Esophagus squamous epithelium (tissue), 4 donors: ENCODE measurements at regions not wholly inside any gene's neighbourhood (a gene's known extent, or its start where the extent isn't known, plus 50 kb on each side); places are given as distances from the start of the nearest gene placed in this dataset.

Experiments
- CTCF ChIP-seq, 6 experiments: fragments of 450-650 bp in 4 of 6; fragments of 200-600 bp in 2 of 6; sonication (generic) in 2 of 6; IDR thresholded peaks; one replicate each; pipeline ENCODE4 v1.5.1; 2016 to 2019; ENCODE audit warnings: antibody characterized with exemption in 6 of 6, mild to moderate bottlenecking in 4 of 6, moderate library complexity in 4 of 6
- POLR2A ChIP-seq, 4 donors: fragments of 450-650 bp; IDR thresholded peaks; one replicate each; pipeline ENCODE4 v1.6.1; 2017; ENCODE audit warnings: antibody characterized with exemption in 4 of 4, mild to moderate bottlenecking in 4 of 4, moderate library complexity in 3 of 4

- TF ChIP-seq POLR2A (IDR thresholded peaks at IDR 0.05) (no peak), CTCF (IDR thresholded peaks at IDR 0.05) (no peak)
These were observed 137.8 kb upstream of the DPYD start for GRCh38 chr1:98058676-98059075.
